Mucosa of descending colon (tissue), 3 donors: ENCODE measurements at regions not wholly inside any gene's neighbourhood (a gene's known extent, or its start where the extent isn't known, plus 50 kb on each side); places are given as distances from the start of the nearest gene placed in this dataset.

Experiments
- ATAC-seq: fragments of 200-7000 bp; cut with Tn5 transposase; one replicate; pipeline ENCODE4 v1.9.1; 2020; ENCODE audit warnings: mild to moderate bottlenecking, moderate library complexity
- DNase-seq, 3 donors: peaks; one replicate each; pipeline ENCODE4 v3.0.0-alpha.2; 2020
- H3K36me3 ChIP-seq: fragments of 200-600 bp; one replicate; pipeline ENCODE4 v1.8.0; 2021; ENCODE audit warnings: low read depth, mild to moderate bottlenecking
- H3K4me1 ChIP-seq: fragments of 200-600 bp; one replicate; pipeline ENCODE4 v1.8.0; 2021; ENCODE audit warnings: low read depth, mild to moderate bottlenecking
- H3K4me3 ChIP-seq: fragments of 200-600 bp; one replicate; pipeline ENCODE4 v1.8.0; 2021; ENCODE audit warnings: mild to moderate bottlenecking
- H3K9me3 ChIP-seq: fragments of 200-600 bp; one replicate; pipeline ENCODE4 v1.8.0; 2021; ENCODE audit warnings: mild to moderate bottlenecking
- CTCF ChIP-seq: fragments of 200-600 bp; IDR thresholded peaks from one replicate; pipeline ENCODE4 v1.8.0; 2022; ENCODE audit warnings: antibody characterized with exemption, mild to moderate bottlenecking
- intact Hi-C, 2 donors: fragments of 100-400 bp; cut with DNase I in 1 of 2; cut with micrococcal nuclease in 1 of 2; formaldehyde crosslinking; loops; one replicate each; pipeline versions ENCODE4 v1.11.0 to v1.11.1; 2022; cut with DNase I, micrococcal nuclease
- donor health status: DM: no; HTN: no; CAD: no; lungs with moderate emphysema.
- donor health status: DM: no; HTN: no; CAD: no.
- donor health status: DM: no; HTN: yes; CAD: no.

GRCh38 chr15:62430552-62430951 is 265.5 kb upstream of the C2CD4B start:
- DNase-seq (no peak), ATAC-seq (no peak)
- no peaks in the 10 kb centered on the region for H3K9me3 ChIP-seq
- TF ChIP-seq CTCF, result no peak
- no peaks in the 10 kb centered on the region for H3K36me3 ChIP-seq
- no peak overlapping the region for H3K4me3 ChIP-seq
- intact Hi-C loops, result no loop called here
- no peaks in the 10 kb centered on the region for H3K4me1 ChIP-seq

DNA sequence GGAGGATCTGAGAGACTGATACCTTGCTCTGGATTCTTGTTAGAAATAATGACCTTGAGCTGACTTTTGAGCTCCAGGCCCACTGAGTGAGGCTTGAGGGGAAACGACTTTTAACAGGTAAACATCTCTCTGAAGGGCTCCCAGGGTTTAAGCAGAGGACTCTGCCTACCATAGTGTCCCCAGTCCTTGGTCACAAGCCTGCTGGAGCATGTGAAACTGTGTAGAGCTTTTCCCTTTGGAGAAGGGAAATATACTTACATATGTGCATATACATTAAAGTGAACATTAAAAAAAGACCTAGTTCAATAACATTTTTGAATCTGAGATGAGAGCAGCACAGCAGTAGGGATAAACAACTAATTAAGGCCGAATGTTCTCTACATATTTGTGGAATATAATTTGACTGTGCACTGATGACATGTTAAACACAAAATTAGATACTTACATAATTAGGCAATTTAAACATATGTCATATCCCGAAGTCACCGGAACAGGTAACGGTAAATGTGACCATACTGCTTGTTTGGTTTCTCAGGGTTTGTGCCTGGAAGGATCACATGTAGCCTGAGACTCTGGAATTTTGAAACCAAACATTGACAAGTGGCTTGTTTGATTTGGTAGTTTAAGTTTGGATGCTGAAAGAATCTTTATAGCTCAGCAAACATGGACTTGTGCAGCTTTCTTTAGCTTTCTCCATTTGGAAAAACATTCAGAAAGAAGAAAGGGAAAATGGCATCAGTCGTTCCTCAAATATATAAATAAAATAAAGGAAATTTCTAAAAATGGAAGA is 266.1 kb upstream of the C2CD4B start:
- Histone ChIP-seq H3K4me3 (no peak overlapping the region), H3K4me1 (no peaks in the 10 kb centered on the region)

DNA sequence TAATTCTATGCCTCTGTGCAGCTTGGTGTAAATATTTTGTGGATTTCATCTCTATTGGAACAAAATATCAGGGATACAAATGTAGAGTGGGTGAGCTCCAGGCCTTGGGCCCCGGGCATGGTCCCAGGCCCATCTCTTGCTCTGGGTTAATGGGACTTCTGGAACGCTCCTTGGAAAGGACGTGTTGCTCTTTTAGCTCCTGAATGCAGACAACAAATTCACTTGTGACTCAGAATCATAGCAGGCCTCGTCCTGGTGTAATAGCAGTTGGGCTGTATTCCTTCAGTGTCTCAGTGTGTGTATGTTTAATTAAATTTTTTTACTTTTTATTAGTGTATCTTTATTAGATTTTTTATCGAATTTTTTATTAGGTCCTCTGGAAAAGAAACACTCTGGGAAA is 266.7 kb upstream of the C2CD4B start:
- TF ChIP-seq CTCF, result no peak
- no peak for ATAC-seq
- intact Hi-C loops, result no loop called here
- H3K4me1 ChIP-seq, result no peaks in the 10 kb centered on the region
- no peaks in the 10 kb centered on the region for H3K36me3 ChIP-seq
- no peak overlapping the region for H3K4me3 ChIP-seq
- no peak for DNase-seq
- H3K9me3 ChIP-seq, result no peaks in the 10 kb centered on the region

More for the DNA sequence above, 266.1 kb upstream of the C2CD4B start:
- intact Hi-C loops, result no loop called here
- no peaks in the 10 kb centered on the region for H3K36me3 ChIP-seq
- TF ChIP-seq CTCF, result no peak
- H3K9me3 ChIP-seq, result no peaks in the 10 kb centered on the region
- DNase-seq (no peak), ATAC-seq (no peak)

GRCh38 chr15:62432702-62433398 is 267.8 kb upstream of the C2CD4B start:
- Histone ChIP-seq H3K4me3 (no peak overlapping the region), H3K9me3 (no peaks in the 10 kb centered on the region), H3K36me3 (no peaks in the 10 kb centered on the region), H3K4me1 (no peaks in the 10 kb centered on the region)
- ATAC-seq (no peak), DNase-seq (no peak)
- intact Hi-C loops, result no loop called here
- no peak for TF ChIP-seq CTCF

DNA sequence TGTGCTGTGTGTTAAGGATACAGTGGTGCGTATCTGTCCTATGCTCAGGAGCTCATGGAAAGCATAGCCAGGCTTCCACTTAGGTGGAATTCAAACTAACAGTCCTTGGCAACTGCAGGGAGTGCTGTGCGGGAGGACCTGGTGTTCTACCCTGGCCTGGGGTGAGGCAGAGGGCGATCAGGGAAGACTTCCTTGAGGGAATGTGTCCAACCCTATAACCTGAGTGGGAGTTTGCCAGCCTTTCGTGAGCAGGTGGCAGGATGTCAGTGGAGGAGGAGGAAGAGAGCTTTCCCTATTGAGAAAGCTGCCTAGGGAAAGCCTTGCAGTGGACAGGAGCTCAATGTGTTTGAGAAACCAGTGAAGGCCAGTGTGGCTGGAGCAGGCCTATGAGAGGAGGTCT is 271.1 kb upstream of the C2CD4B start:
- Histone ChIP-seq H3K4me1 (no peaks in the 10 kb centered on the region), H3K9me3 (no peaks in the 10 kb centered on the region), H3K36me3 (no peaks in the 10 kb centered on the region), H3K4me3 (no peak overlapping the region)
- intact Hi-C loops, result no loop called here
- peak; percentile 86 for ATAC-seq
- DNase-seq, result no peak
- no peak for TF ChIP-seq CTCF
